ENCODE measurements at regions not wholly inside any gene's neighbourhood (a gene's known extent, or its start where the extent isn't known, plus 50 kb on each side); places are given as distances from the start of the nearest gene placed in this dataset.

- Histone ChIP-seq H3K79me2 (ENCODE audit: insufficient read depth, low read depth, low read length) (no peaks in the 10 kb centered on the region), H3K9me2 (ENCODE audit: insufficient read depth, low read length) (no peaks in the 10 kb centered on the region), H3K9me3 (ENCODE audit: low read length) (no peaks in the 10 kb centered on the region), H3K4me2 (ENCODE audit: low read length) (no peak overlapping the region), H3K36me3 (ENCODE audit: insufficient read depth, low read length) (no peaks in the 10 kb centered on the region), H2AFZ (ENCODE audit: low read length) (no peak overlapping the region), H4K20me1 (ENCODE audit: insufficient read depth, low read length) (no peaks in the 10 kb centered on the region), H3K27ac (ENCODE audit: low read depth, low read length, poor library complexity, severe bottlenecking) (no peak overlapping the region), H3K4me3 (ENCODE audit: low read depth, low read length, poor library complexity, severe bottlenecking) (no peak overlapping the region), H3K4me1 (ENCODE audit: insufficient read depth, low read length, poor library complexity, severe bottlenecking) (no peaks in the 10 kb centered on the region)
- POLR2A ChIA-PET: no interaction called here
- CTCF ChIA-PET (ENCODE audit: unreplicated experiment): no interaction called here
- intact Hi-C loops (cut with micrococcal nuclease; ENCODE audit: unreplicated experiment): no loop called here
- TF ChIP-seq CTCF (conservative IDR thresholded peaks at IDR 0.05; ENCODE audit: low read length): no peak
- no peak for TF ChIP-seq EZH2phosphoT487 (IDR thresholded peaks at IDR 0.05; ENCODE audit: borderline replicate concordance, low read depth, low read length)
- no TSS peak for BruUV-seq (replicated peaks)
- no peak for DNase-seq (ENCODE audit: low spot score)
These were observed 79.2 kb upstream of the MRPS30 start for GRCh38 chr5:44729536-44729935.

GRCh38 chr5:44727100-44727499 is 81.6 kb upstream of the MRPS30 start:
- no peaks in the 10 kb centered on the region for H3K9me3 ChIP-seq (ENCODE audit: low read length)
- TF ChIP-seq CTCF (conservative IDR thresholded peaks at IDR 0.05; ENCODE audit: low read length) (no peak), EZH2phosphoT487 (IDR thresholded peaks at IDR 0.05; ENCODE audit: borderline replicate concordance, low read depth, low read length) (no peak)
- no peaks in the 10 kb centered on the region for H3K36me3 ChIP-seq (ENCODE audit: insufficient read depth, low read length)
- H3K4me1 ChIP-seq (ENCODE audit: insufficient read depth, low read length, poor library complexity, severe bottlenecking): no peaks in the 10 kb centered on the region
- H3K9me2 ChIP-seq (ENCODE audit: insufficient read depth, low read length): no peaks in the 10 kb centered on the region
- CTCF ChIA-PET (ENCODE audit: unreplicated experiment): no interaction called here
- H2AFZ ChIP-seq (ENCODE audit: low read length): no peak overlapping the region
- no peak overlapping the region for H3K4me2 ChIP-seq (ENCODE audit: low read length)
- no TSS peak for BruUV-seq (replicated peaks)
- intact Hi-C loops (cut with micrococcal nuclease; ENCODE audit: unreplicated experiment): no loop called here
- no peak for DNase-seq (ENCODE audit: low spot score)
- POLR2A ChIA-PET: no interaction called here
- H3K79me2 ChIP-seq (ENCODE audit: insufficient read depth, low read depth, low read length): no peaks in the 10 kb centered on the region
- no peak overlapping the region for H3K4me3 ChIP-seq (ENCODE audit: low read depth, low read length, poor library complexity, severe bottlenecking)
- no peaks in the 10 kb centered on the region for H4K20me1 ChIP-seq (ENCODE audit: insufficient read depth, low read length)
- H3K27ac ChIP-seq (ENCODE audit: low read depth, low read length, poor library complexity, severe bottlenecking): no peak overlapping the region

GRCh38 chr5:44719856-44720255 is 88.9 kb upstream of the MRPS30 start:
- TF ChIP-seq CTCF (conservative IDR thresholded peaks at IDR 0.05; ENCODE audit: low read length): no peak
- no peak for TF ChIP-seq EZH2phosphoT487 (IDR thresholded peaks at IDR 0.05; ENCODE audit: borderline replicate concordance, low read depth, low read length)
- no peaks in the 10 kb centered on the region for H3K79me2 ChIP-seq (ENCODE audit: insufficient read depth, low read depth, low read length)
- no peaks in the 10 kb centered on the region for H3K4me1 ChIP-seq (ENCODE audit: insufficient read depth, low read length, poor library complexity, severe bottlenecking)
- H3K36me3 ChIP-seq (ENCODE audit: insufficient read depth, low read length): no peaks in the 10 kb centered on the region
- POLR2A ChIA-PET: no interaction called here
- no peak overlapping the region for H3K27ac ChIP-seq (ENCODE audit: low read depth, low read length, poor library complexity, severe bottlenecking)
- H4K20me1 ChIP-seq (ENCODE audit: insufficient read depth, low read length): no peaks in the 10 kb centered on the region
- DNase-seq (ENCODE audit: low spot score): no peak
- CTCF ChIA-PET (ENCODE audit: unreplicated experiment): no interaction called here
- BruUV-seq (replicated peaks): no TSS peak
- H3K4me2 ChIP-seq (ENCODE audit: low read length): no peak overlapping the region
- intact Hi-C loops (cut with micrococcal nuclease; ENCODE audit: unreplicated experiment): no loop called here
- no peaks in the 10 kb centered on the region for H3K9me3 ChIP-seq (ENCODE audit: low read length)
- H3K4me3 ChIP-seq (ENCODE audit: low read depth, low read length, poor library complexity, severe bottlenecking): no peak overlapping the region
- H3K9me2 ChIP-seq (ENCODE audit: insufficient read depth, low read length): no peaks in the 10 kb centered on the region
- no peak overlapping the region for H2AFZ ChIP-seq (ENCODE audit: low read length)

Measured in OCI-LY7 (cell line).